CD1c-positive myeloid dendritic cell (primary cell): ENCODE measurements at regions not wholly inside any gene's neighbourhood (a gene's known extent, or its start where the extent isn't known, plus 50 kb on each side); places are given as distances from the start of the nearest gene placed in this dataset.
"Not testable (repeated sequence)": the region's sequence is repeated elsewhere in the genome, so short reads cannot be mapped to it uniquely, and the experiment has no call there.

ENCODE experiments used
- DNase-seq: peaks from one replicate; pipeline ENCODE4 v3.0.0-alpha.2; 2016; ENCODE audit errors: extremely low spot score

DNA sequence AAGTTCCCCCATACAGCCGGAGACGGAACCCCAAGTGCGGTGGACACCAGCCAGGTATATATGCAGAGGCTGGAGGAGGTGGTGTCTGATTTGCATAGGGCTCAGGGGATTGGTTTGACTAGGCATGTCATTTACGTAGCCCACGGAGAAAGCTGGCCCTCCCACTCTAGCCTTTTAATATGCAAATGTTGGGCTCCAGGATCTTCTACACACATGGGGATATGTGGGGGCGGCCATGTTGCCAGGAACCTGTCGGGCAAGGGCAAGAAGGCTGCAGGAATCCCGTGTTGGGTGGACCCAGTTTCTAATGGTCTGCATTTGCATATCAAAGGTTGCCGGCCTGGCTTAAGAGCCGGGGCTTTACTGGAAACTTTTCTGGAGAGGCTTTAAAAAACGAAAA is 57.4 kb downstream of the FTHL17 start:
- DNase-seq = not testable (repeated sequence)

DNA sequence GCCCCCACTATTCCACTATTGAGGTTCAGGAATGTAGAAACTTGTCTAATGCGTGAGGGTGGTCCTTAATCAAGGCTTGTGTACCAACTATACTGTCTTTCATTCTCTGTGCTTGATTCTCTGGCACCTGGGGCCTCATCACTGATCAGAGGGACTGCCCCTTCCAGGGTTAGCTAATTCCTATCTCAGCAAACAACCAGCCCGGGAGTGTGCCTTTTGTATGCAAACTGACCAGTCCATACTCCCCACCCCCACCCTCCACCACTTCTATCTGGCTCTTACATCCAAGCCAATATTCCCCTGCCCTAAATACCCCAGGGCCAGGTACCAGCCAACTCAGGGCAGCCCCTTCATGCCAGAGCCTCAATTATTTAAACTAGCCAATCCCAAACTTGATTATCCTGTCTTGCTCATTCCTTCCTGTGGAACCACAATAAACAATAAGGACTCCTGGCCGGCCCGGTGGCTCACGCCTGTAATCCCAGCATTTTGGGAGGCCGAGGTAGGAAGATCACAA is 59.3 kb downstream of the FTHL17 start:
- no peak for DNase-seq

DNA sequence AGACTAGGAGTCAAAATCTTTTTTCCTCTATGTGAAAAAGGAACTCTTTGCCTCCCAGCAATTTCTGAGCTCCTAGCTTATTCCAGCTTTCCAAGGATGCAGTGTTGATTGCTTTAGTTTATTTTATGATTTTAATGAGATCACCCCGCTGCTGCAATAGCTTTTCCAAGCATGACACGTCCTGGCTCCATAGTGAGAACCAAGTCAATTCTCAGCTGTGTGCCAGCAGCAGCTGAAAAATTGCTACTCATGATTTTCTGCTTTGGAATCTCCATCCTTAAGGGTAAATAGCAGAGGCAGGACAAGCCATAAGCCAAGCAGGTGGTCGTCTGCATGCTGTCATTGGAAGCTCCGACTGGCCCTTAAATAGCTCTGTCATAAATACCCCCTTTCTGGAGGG is 64.5 kb downstream of the FTHL17 start:
- DNase-seq = no peak

DNA sequence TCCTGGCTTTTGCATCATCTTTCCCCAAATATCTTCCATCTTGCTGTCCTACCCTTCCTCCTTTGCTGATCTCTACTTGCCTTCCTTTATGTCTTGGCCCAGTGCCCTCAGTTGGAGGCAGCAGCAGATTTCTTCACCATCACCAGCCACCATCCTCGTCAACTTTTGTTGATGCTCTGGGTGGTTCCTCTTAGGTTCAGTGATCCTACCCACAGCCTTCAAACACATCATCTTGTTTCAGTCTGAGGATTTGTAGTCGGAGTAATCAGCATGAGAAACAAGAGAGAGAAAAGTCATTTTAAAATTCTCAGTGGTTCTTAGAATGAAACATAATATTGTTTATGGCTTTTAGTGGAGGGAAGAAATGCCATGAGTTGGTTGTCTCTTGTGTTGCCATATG is 65.8 kb downstream of the FTHL17 start:
- DNase-seq = no peak

DNA sequence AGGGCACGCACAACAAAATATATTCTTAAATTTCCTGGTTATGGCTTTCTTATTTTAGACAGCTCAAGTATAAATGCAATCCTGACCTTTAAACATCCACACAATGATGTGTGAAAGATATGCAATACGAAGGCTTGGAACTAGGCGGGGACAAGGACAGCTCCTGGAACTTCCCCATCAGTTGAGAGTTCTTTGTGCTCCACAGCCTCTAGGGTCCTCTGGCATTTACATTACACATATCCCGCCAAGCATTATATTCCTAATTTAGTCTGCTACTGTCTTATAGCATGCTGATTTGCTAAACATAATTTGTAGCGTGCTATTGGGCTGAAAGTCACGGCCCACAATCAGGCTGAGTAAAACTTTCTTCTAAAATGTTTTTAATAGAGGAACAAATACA is 74.4 kb downstream of the FTHL17 start:
- DNase-seq = no peak

DNA sequence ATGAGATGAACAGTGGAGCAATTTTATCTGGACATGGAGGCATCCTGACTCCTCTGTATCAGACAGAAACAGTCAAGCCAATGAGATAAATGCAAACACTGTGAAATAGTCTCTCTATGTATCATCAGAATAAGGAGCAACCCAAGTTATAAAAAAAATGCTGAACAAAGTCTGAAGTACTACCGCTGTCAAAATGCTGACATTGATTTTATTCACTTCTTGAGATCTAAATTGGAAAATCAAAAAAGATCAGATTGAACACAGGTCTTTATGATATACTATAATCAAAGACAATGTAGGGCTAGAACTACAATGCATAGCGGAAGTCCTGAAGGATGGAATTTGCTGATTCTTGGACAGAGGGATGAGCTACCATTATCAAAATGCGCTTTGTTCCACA is 76.1 kb downstream of the FTHL17 start:
- no peak for DNase-seq

DNA sequence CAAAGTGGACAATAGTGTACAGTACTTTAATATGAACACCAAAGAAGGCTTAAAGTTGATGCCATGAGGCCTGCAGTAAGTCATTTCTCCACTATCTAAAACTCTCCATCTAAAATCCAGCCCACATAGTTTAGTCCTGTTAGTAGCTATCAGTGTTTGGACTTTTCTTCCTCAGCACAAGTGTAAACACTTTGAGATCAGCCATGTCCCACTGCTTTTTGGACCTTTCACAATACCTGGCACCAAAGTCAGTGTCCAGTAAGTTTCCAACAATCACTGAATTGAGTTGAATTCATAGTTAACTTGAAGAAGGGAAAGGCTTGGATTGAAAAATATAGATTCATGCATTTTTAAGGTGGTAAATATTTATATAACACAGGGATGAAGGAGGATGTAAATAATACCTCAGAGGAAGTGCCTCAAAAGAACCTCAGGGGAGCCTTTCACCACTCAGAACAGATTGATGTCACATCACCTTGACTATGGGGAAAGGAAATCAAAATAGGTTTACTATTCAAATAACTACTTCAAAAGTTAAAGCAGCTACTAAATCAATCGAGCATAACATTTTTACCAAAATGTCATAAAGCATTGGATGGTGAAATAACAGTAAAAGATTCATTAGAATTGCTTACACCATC is 76.7 kb downstream of the FTHL17 start:
- DNase-seq = no peak

DNA sequence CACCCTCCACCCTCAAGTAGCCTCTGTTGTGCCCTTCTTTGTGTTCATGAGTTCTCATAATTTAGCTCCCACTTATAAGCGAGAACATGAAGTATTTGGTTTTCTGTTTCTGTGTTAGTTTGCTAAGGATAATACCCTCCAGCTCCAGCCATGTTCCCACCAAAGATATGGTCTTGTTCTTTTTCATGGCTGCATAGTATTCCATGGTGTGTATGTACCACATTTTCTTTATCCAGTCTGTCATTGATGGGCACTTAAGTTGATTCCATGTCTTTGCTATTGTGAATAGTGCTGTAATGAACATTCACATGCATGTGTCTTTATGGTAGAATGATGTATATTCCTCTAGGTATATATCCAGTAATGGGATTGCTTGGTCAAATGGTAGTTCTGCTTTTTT is 77.8 kb downstream of the FTHL17 start:
- DNase-seq = not testable (repeated sequence)

DNA sequence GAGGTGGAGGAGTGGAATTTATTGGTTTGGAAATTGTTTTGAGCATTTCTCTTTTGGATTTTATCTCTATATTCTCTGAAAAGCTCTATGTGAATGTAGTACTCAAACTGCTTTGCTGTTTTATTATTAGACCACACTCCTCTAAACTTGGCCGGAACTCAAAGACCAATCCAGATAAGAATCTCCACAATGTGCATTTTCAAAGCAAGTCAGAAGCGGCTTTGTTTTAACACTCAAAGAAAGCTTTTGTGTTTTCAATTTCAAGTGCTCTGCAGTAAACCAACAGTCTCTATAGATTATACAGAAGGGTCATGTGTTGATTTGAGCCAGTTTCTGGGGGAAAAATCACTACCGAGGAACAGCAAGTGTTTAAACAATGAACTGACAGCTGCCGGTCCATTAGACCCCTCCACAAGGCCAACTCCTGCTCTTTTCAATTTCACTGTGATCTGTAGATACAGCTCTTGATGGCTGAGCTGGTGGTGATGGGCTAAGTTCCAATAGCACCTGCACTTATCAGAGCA is 79.4 kb downstream of the FTHL17 start:
- no peak for DNase-seq

DNA sequence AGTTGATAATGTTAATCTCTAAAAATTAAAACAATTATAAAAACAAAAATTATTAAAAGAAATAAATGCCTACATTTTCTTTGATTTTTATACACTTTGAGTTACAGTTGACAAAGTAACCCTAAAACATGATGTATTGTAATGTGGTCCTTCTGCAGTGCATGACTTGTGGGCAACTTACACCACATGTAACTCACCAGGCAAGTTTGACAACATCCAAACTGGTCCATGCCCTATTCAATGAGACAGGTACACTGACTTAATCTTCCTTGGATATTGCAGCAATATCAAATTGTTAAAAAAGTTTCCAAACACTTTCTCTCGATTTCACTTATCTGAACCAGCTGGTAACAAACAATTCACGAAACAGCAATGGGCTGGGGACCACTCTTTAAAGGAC is 81.5 kb downstream of the FTHL17 start:
- no peak for DNase-seq

DNA sequence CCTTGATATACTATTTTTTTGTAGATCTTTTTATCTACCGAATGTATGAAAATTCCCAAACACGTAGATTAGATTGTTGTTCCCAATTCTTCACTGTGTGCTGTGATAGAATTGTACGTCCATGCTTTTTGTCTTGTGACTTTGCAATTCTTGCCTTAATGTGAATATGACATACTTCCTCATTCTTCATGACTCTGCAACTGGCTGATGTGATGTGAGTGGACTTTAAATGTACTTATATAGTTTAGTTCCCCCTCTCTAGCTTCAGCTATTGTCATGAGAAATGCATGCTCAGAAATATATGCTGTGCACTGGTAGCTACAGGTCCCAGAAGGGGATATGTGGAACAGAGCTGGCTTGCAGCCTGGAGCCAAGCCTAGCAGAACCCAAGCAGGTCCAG is 89.4 kb downstream of the FTHL17 start:
- peak; percentile 27 for DNase-seq

DNA sequence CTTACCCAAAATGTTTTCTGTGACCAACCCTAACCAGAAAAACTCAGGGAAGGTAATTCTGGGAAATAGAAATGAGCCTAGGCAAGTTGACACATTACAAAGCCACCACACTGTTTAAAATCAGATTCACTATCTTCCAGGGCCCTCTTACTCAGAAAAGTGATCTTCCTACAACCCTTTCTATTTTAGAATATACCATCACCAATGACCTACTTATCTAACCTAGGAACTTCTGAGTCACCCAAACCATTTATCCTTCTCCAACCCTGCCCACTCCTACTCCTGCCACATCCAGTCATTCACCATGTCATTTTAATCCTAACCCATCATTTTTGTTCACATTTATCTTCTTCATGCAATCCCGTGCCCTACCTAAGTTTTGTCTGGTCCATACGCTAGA is 89.9 kb downstream of the FTHL17 start:
- peak; percentile 5 for DNase-seq

DNA sequence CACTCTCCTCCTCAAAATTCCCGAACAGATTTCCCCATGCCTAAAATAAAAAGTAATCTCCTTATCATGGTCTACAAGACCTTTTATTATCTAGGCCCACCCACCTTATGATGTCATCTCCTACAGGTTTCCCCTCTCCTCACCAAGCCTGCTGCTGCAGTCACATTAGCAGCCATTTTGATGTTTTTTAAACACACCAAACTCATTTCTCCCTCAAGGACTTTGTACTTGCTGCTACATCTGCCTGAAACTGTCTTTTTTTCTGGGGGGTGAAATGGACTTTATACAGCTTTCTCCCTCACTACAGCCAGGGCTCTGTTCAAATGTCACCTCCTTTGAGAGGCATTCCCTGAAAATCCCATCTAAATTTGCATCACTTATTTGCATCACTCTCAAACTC is 90.2 kb upstream of the TAB3 start:
- no peak for DNase-seq

DNA sequence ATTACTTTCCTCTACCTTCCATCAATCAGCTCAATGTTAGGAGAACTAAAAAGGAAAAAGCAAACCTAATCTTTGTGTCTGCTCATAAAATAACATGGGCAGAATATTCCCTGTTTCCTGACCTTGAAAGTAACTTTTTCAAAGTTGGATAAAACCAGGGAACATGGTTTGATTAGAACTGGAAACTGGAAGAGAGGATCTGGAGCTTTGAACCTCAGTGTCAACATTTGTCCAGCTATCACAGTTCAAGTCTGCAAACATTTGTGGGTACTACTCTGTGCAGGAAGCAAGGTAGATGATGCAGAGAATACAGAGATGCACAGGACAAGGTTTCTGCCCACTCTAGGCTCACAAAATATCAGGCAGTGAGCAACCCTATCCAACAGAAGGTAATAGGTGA is 86.4 kb upstream of the TAB3 start:
- DNase-seq = no peak

DNA sequence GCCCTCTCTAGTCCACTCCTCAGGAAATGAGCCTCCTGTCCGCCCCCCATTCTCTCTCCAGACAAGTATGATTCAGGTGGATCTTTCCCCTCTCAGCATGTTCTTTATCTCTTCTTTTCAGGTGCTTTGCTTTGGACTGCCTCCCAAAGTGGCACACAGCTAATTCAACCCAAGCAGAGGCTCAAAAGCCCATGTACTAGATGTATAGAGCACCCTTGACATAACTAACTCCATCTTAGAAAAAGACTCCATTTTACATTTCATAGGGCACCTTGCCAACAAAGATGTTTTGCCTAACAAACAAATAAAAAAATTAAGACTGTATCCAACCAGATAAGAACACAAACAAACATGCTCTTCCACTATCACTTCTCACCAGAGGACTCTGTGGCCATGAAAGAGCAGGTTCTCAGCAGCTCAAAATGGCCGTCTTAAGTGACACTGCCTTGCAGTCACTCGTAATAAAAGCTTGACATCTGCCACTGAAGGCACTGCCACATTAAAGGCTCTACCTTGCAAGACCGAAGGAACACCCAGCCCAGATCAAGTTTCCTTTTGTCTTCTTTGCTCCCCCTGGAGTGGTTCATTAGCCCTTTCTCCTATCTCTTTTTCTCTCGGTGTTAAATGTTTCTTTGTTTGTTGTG is 84.9 kb upstream of the TAB3 start:
- DNase-seq = no peak

DNA sequence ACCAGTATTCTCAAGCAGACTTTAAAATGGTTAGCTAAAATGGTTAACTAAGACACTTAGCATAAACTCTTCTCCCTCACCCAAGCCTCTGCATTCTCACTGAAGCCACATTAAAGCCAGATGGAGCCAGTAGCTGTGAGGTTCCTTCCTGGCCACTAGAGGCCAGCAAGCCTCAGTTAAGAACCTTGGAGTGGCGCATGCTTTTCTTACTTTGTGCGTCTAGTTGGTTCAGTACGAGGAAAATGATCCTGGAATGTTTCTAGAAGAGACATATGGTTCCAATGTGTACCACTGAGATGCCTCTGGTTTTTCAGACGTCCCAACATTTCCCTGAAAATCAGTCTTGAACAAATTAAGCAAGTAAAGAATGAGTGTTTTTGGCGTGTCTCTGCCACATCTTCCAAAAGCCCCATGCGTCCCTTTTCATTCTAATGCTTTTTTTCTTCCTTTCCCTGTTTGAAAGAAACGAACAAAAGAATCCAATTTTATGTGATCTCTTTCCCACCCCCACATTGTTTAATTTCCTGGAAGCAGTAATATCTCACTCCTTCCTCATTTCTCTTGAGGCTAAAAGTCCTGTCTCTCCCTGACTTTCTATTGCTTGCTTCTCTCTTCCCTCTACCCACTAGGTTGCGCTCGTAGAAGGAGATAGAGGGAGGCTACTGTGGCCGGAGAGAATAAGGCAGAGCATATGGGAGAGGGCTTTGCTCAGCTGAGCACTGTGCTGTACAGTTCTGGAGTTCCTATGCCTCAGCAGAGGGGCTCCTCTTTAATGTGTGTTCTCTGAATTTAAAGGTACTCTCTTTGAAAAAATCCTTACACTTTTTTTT is 82.9 kb upstream of the TAB3 start:
- DNase-seq = peak; percentile 32

DNA sequence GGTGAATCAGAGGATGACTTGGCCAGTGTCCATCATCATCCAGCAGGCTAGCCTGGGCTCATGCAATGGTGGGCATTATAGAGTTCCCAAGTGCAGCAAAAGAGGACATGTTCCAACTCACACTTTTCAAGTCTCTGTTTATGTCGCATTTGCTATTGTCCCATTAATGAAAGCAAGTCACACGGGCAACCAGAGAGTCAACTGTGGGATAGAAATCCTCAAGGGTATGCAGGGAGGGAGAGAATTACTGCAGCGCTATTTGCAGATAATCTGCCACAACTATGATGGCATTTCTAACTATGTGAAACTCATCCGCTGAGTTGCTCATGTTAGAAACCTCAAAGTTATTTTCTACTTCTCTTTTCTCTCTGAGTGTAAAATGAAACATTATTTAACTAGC is 78.5 kb upstream of the TAB3 start:
- no peak for DNase-seq

DNA sequence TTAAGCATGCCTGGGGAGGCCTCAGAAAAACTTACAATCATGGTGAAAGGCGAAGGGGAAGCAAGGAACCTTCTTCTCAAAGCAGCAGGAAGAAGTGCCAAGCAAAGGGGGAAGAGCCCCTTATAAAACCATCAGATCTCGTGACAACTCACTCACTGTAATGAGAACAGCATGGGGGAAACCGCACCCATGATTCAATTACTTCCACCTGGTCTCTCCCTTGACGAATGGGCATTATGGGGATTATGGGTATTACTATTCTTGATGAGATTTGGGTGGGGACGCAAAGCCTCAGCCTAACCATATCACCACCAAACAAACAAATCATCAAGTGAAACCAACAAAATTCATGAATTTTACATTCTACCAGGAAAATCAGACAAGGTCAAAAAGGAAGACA is 76.7 kb upstream of the TAB3 start:
- DNase-seq = no peak

DNA sequence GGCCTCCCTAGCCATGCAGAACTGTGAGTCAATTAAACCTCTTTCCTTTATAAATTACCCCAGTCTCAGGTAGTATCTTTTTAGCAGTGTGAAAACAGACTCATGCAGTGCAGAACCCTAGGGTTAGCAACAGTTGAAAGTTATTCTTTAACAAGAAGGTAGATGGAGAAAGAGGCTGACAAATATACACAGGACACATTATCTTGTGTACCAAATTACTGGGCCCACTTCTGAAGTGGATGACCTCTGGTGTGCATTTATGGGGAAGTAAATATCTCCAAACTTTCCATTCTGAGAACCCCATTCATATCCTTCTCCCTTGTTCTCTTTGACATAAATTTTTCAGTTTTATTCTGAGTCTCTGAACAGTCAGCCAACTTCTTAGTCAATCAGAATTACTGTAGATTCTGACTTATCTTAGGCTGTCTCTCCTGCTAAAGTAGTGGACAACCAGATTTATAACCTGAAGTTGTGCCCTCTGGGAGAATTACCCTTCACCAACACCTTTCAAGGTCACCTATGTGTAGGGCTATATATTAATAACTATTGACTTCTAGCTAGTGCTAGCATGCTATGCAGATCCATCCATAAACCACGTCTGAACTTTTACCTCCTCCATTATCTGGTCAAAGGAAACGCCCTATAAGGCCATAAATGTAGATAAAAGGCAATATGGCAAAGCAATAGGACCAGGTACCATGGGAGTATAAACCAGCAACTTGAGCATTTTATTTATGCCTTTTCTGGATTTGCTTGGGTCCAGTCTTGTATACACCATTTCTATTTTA is 72.5 kb upstream of the TAB3 start:
- DNase-seq = no peak

DNA sequence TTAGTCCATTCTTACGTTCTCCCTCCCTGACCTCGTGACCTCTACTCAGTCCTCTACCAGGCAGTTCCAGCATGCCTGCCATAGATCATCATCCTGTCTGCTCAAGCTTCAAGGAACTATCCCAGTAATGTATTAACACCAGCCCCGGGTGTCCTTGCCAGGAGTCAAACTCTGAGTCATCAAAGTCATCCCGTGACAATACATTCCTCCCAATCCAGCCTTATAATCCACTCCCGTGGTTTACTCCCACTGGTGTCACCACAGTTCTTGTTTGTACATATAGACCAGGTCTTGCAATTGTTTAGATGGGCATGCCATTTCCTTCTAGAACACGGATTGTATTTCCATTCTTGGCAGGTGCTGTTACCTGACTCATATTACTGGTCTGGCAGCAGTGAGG is 68.7 kb upstream of the TAB3 start:
- DNase-seq = no peak

DNA sequence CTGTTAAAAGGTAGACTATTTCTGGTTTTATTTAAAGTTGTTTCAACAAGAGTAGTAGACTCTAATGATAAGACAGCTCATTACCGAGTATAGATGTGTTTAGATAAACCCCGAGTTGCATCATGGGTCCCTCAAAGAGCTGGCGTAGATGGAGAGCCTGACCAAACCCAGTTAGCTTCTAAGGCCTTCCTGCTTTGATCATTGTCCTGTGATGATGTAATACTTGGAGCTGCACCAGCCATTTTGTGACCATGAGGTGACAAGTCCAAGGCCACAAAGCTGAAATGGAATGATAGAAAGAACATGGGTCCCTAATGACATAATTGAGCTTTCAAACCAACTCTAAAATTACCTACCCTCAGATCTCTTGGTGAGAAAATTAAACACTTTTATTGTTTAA is 66.6 kb upstream of the TAB3 start:
- DNase-seq = no peak

DNA sequence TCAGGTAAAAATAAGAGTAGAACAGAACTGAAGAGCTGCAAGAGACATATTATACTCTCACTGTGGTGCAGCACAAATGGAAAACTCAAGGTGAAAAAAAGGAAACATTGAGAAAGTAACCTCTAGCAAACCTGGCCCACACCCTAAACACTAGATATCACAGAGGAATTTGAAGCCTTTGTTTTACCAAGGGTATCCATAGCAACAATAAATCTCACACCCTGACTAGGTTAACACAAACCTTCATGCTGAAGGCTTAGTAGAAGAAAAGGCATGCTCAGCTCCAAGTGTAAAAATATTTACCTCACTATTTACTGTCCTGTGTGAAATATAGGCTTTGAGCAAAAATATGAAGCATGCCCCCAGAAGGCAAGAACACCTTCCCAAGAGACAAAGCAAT is 61.9 kb upstream of the TAB3 start:
- DNase-seq = no peak
